Gastroesophageal sphincter (tissue), 3 donors: ENCODE measurements at regions not wholly inside any gene's neighbourhood (a gene's known extent, or its start where the extent isn't known, plus 50 kb on each side); places are given as distances from the start of the nearest gene placed in this dataset.

Experiments used
- CTCF ChIP-seq, 4 experiments: fragments of 200-600 bp in 2 of 4; fragments of 450-650 bp in 2 of 4; sonication (generic) in 1 of 4; IDR thresholded peaks; one replicate each; pipeline ENCODE4 v1.5.1; 2017 to 2019; ENCODE audit warnings: antibody characterized with exemption in 4 of 4, mild to moderate bottlenecking in 2 of 4, moderate library complexity in 2 of 4
- EP300 ChIP-seq: sonication (generic); formaldehyde crosslinking; IDR thresholded peaks from one replicate; pipeline ENCODE4 v1.6.1; 2017; ENCODE audit warnings: antibody characterized with exemption, mild to moderate bottlenecking
- POLR2A ChIP-seq, 2 donors: fragments of 450-650 bp; IDR thresholded peaks; one replicate each; pipeline ENCODE4 v1.6.1; 2017; ENCODE audit warnings: antibody characterized with exemption in 2 of 2, mild to moderate bottlenecking in 2 of 2, moderate library complexity in 1 of 2
- POLR2AphosphoS5 ChIP-seq: sonication (generic); formaldehyde crosslinking; IDR thresholded peaks from one replicate; pipeline ENCODE4 v1.6.1; 2017; ENCODE audit warnings: antibody characterized with exemption

- no peak for TF ChIP-seq POLR2A (IDR thresholded peaks at IDR 0.05)
- no peak for TF ChIP-seq CTCF (IDR thresholded peaks at IDR 0.05)
- TF ChIP-seq EP300, result no peak
- peak; percentile 79 for TF ChIP-seq POLR2AphosphoS5
Observed at GRCh38 chr11:121814962-121815361, 301.1 kb downstream of the BLID start.
